A204.1 (cell line): ENCODE measurements at regions not wholly inside any gene's neighbourhood (a gene's known extent, or its start where the extent isn't known, plus 50 kb on each side); places are given as distances from the start of the nearest gene placed in this dataset.
"Not testable (repeated sequence)": the region's sequence is repeated elsewhere in the genome, so short reads cannot be mapped to it uniquely, and the experiment has no call there.

Experiments
- FAIRE-seq: peaks from 2 replicates; lab custom pipeline; 2012; peaks lifted over from hg19 to GRCh38; lab: Jason Lieb, UNC

GRCh38 chr5:13640270-13640669, 304.2 kb downstream of the DNAH5 start:
- no peak for FAIRE-seq

- FAIRE-seq: no peak
These were observed 311.8 kb downstream of the DNAH5 start for GRCh38 chr5:13632676-13633075.

GRCh38 chr5:13629218-13629617, 315.3 kb downstream of the DNAH5 start:
- no peak for FAIRE-seq

- FAIRE-seq: no peak
These were observed 316.6 kb downstream of the DNAH5 start for GRCh38 chr5:13627673-13628454.

GRCh38 chr5:13625616-13626198, 318.8 kb downstream of the DNAH5 start:
- no peak for FAIRE-seq

GRCh38 chr5:13624283-13625074, 320.0 kb downstream of the DNAH5 start:
- FAIRE-seq: no peak

GRCh38 chr5:13613621-13614020, 330.9 kb downstream of the DNAH5 start:
- no peak for FAIRE-seq

- FAIRE-seq: no peak
These were observed 332.9 kb downstream of the DNAH5 start for GRCh38 chr5:13611604-13612003.

GRCh38 chr5:13609504-13609903, 335.0 kb downstream of the DNAH5 start:
- FAIRE-seq: no peak

- no peak for FAIRE-seq
These were observed 338.4 kb downstream of the DNAH5 start for GRCh38 chr5:13606051-13606450.

GRCh38 chr5:13601112-13601511, 343.4 kb downstream of the DNAH5 start:
- no peak for FAIRE-seq

GRCh38 chr5:13595978-13596377, 348.5 kb downstream of the DNAH5 start:
- no peak for FAIRE-seq

GRCh38 chr5:13591621-13592020, 352.9 kb downstream of the DNAH5 start:
- no peak for FAIRE-seq

GRCh38 chr5:13585324-13585723, 359.2 kb downstream of the DNAH5 start:
- FAIRE-seq: no peak

- FAIRE-seq: no peak
These were observed 362.6 kb downstream of the DNAH5 start for GRCh38 chr5:13581914-13582313.

- FAIRE-seq: no peak
These were observed 363.4 kb downstream of the DNAH5 start for GRCh38 chr5:13581132-13581531.

- FAIRE-seq: no peak
These were observed 364.4 kb downstream of the DNAH5 start for GRCh38 chr5:13580058-13580457.

GRCh38 chr5:13579091-13579490, 365.4 kb downstream of the DNAH5 start:
- not testable (repeated sequence) for FAIRE-seq

GRCh38 chr5:13578311-13579039, 366.0 kb downstream of the DNAH5 start:
- FAIRE-seq: not testable (repeated sequence)

- no peak for FAIRE-seq
These were observed 369.9 kb downstream of the DNAH5 start for GRCh38 chr5:13574574-13574973.

- FAIRE-seq: no peak
These were observed 372.3 kb downstream of the DNAH5 start for GRCh38 chr5:13572163-13572562.

GRCh38 chr5:13569090-13569715, 375.3 kb downstream of the DNAH5 start:
- no peak for FAIRE-seq
